Dendritic cell treated with granulocyte-macrophage colony-stimulating factor and Interleukin-4, amounts not matched to agents 40 ng/mL and 50 ng/mL, for 4 days (primary cell): ENCODE measurements at regions not wholly inside any gene's neighbourhood (a gene's known extent, or its start where the extent isn't known, plus 50 kb on each side); places are given as distances from the start of the nearest gene placed in this dataset.

ENCODE experiments used
- H3K27ac Mint-ChIP-seq: one replicate; pipeline ENCODE4 v1.8.0; 2022; ENCODE audit warnings: mild to moderate bottlenecking, mixed read lengths
- H3K27me3 Mint-ChIP-seq: one replicate; pipeline ENCODE4 v1.8.0; 2022; ENCODE audit warnings: mild to moderate bottlenecking, mixed read lengths
- H3K36me3 Mint-ChIP-seq: one replicate; pipeline ENCODE4 v1.8.0; 2022; ENCODE audit warnings: low read depth, mixed read lengths
- H3K4me1 Mint-ChIP-seq: one replicate; pipeline ENCODE4 v1.8.0; 2022; ENCODE audit warnings: low read depth, mixed read lengths
- H3K4me3 Mint-ChIP-seq: one replicate; pipeline ENCODE4 v1.8.0; 2022; ENCODE audit warnings: mild to moderate bottlenecking, moderate library complexity, mixed read lengths
- H3K9me3 Mint-ChIP-seq: one replicate; pipeline ENCODE4 v1.8.0; 2022; ENCODE audit warnings: mixed read lengths
- intact Hi-C: fragments of 100-400 bp; cut with micrococcal nuclease; formaldehyde crosslinking; loops from one replicate; pipeline ENCODE4 v1.15.0; 2022

DNA sequence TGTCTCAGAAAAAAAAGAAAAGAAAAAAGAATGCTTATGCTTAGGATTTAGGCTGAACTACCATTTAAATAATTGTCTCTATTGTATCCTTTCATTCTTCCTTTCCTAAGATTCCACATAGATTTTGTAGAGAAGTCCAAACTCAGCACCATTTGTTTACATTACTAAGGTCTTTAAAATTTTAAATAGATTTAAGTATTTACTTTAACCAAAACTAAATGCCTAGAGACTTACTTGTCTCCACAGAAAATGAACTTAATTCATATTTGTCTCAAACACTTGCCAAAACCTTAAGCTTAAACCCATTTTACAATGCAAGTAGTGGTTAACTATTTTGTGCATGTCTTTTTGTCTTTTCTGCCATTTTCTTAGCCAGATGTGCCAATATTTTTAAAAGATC is 54.1 kb upstream of the ABI1 start:
- no peak overlapping the region for H3K27ac Mint-ChIP-seq

DNA sequence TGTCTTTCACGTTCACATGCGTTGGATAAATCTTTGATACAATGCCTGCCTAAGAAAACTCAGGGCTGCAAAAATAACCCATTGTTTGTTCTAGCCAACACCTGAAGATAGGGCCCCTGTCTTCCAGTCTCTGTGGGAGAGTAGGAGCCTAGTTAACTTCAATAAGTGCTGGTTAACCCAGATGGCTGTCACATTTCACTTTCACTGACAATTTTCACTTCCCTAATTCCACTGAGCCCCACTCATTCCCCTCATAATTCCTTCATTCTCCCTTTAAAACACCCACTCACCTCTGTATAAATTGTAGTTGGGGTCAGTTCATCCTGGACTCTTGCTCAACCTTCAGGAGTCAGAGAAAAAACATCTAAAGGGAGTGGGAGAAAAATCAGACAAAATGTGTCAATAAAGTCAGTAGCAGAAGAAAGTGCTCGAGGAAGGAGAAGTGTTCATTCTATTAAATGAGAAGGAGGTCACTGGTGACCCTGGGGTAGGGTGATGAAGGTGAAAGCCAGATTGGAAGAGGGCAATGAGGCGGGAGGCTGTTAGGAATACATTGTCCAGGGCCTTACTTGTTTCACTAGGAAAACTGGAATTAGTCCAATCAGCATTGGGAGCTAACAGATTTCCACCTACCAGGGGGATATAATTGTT is 51.2 kb upstream of the ABI1 start:
- intact Hi-C loops, result no loop called here
- H3K9me3 Mint-ChIP-seq, result peaks cover 2% of the 10 kb centered on the region
- H3K27ac Mint-ChIP-seq, result no peak overlapping the region
- no peak overlapping the region for H3K4me3 Mint-ChIP-seq
- no peaks in the 10 kb centered on the region for H3K36me3 Mint-ChIP-seq
- peaks cover 9% of the 10 kb centered on the region for H3K4me1 Mint-ChIP-seq
- H3K27me3 Mint-ChIP-seq, result peaks cover 25% of the 10 kb centered on the region

More for the DNA sequence above, 54.1 kb upstream of the ABI1 start:
- peaks cover 22% of the 10 kb centered on the region for H3K27me3 Mint-ChIP-seq
- H3K4me3 Mint-ChIP-seq, result no peak overlapping the region
- H3K36me3 Mint-ChIP-seq, result no peaks in the 10 kb centered on the region
- no peaks in the 10 kb centered on the region for H3K9me3 Mint-ChIP-seq
- peaks cover 13% of the 10 kb centered on the region for H3K4me1 Mint-ChIP-seq
- intact Hi-C loops, result no loop called here
